OCI-LY1 (cell line): ENCODE measurements at regions not wholly inside any gene's neighbourhood (a gene's known extent, or its start where the extent isn't known, plus 50 kb on each side); places are given as distances from the start of the nearest gene placed in this dataset.

Experiments
- EZH2 ChIP-seq: fragments of 200-600 bp; sonication (generic), shearing (Covaris generic); IDR thresholded peaks from 2 replicates; pipeline ENCODE4 v1.8.0; 2017; ENCODE audit warnings: borderline replicate concordance, mixed run types, mild to moderate bottlenecking, antibody characterized with exemption, low read length, moderate library complexity, mixed read lengths
- TF ChIP-seq, protein P1 (sequence below): fragments of 200-600 bp; sonication (generic), shearing (Covaris generic); IDR thresholded peaks from 2 replicates; pipeline ENCODE4 v1.5.1; 2017; ENCODE audit warnings: mild to moderate bottlenecking, antibody characterized with exemption, low read length, moderate library complexity, mixed read lengths

DNA sequence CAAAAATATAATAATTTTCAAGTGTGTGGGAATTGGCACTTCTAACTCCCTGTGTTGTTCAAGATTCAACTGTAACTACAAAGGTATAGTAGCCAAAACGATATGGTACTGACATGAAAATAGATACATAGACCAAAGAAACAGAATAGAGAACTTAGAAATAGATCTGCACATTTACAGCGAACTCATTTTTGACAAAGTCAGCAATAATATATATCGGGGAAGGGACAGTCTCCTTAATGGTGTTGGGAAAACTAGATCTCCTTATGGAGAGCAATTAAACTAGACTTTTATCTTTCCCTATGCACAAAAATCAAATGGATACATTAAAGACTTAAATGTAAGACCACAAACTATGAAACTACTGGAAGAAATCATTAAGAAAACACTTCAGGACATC lies 1530.6 kb upstream of the SLC39A10 start:
- no peak for TF ChIP-seq EZH2
- TF ChIP-seq, protein P1, sequence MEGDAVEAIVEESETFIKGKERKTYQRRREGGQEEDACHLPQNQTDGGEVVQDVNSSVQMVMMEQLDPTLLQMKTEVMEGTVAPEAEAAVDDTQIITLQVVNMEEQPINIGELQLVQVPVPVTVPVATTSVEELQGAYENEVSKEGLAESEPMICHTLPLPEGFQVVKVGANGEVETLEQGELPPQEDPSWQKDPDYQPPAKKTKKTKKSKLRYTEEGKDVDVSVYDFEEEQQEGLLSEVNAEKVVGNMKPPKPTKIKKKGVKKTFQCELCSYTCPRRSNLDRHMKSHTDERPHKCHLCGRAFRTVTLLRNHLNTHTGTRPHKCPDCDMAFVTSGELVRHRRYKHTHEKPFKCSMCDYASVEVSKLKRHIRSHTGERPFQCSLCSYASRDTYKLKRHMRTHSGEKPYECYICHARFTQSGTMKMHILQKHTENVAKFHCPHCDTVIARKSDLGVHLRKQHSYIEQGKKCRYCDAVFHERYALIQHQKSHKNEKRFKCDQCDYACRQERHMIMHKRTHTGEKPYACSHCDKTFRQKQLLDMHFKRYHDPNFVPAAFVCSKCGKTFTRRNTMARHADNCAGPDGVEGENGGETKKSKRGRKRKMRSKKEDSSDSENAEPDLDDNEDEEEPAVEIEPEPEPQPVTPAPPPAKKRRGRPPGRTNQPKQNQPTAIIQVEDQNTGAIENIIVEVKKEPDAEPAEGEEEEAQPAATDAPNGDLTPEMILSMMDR, result no peak
